HG03066 (cell line): ENCODE measurements at regions not wholly inside any gene's neighbourhood (a gene's known extent, or its start where the extent isn't known, plus 50 kb on each side); places are given as distances from the start of the nearest gene placed in this dataset.

Experiments
- ATAC-seq: cut with Tn5 transposase; IDR thresholded peaks from one replicate; pipeline ENCODE4 v1.9.1; 2021; ENCODE audit warnings: low read depth; ENCODE audit not compliant: unreplicated experiment

- no peak for ATAC-seq
These were observed 205.6 kb downstream of the LARP7 start for GRCh38 chr4:112842513-112842912.

- ATAC-seq: no peak
These were observed 204.1 kb upstream of the ANK2 start for GRCh38 chr4:112845386-112845785.

GRCh38 chr4:112847045-112847444, 202.4 kb upstream of the ANK2 start:
- no peak for ATAC-seq

- ATAC-seq: no peak
These were observed 201.7 kb upstream of the ANK2 start for GRCh38 chr4:112847781-112848180.

GRCh38 chr4:112848911-112849310, 200.5 kb upstream of the ANK2 start:
- ATAC-seq: no peak

GRCh38 chr4:112852601-112853000, 196.9 kb upstream of the ANK2 start:
- no peak for ATAC-seq

- ATAC-seq: no peak
These were observed 195.7 kb upstream of the ANK2 start for GRCh38 chr4:112853662-112854256.

- no peak for ATAC-seq
These were observed 195.0 kb upstream of the ANK2 start for GRCh38 chr4:112854420-112854819.

GRCh38 chr4:112855058-112855457, 194.4 kb upstream of the ANK2 start:
- ATAC-seq: no peak

GRCh38 chr4:112857461-112857860, 192.0 kb upstream of the ANK2 start:
- ATAC-seq: no peak

GRCh38 chr4:112858751-112859150, 190.7 kb upstream of the ANK2 start:
- ATAC-seq: no peak

- ATAC-seq: no peak
These were observed 189.8 kb upstream of the ANK2 start for GRCh38 chr4:112859456-112860184.

GRCh38 chr4:112860830-112861690, 188.4 kb upstream of the ANK2 start:
- no peak for ATAC-seq

GRCh38 chr4:112861691-112862674, 187.5 kb upstream of the ANK2 start:
- no peak for ATAC-seq

- ATAC-seq: no peak
These were observed 184.0 kb upstream of the ANK2 start for GRCh38 chr4:112865443-112865842.

GRCh38 chr4:112876316-112876715, 173.1 kb upstream of the ANK2 start:
- ATAC-seq: no peak

- no peak for ATAC-seq
These were observed 167.6 kb upstream of the ANK2 start for GRCh38 chr4:112881842-112882241.

GRCh38 chr4:112882286-112882685, 167.2 kb upstream of the ANK2 start:
- no peak for ATAC-seq

GRCh38 chr4:112884406-112884805, 165.0 kb upstream of the ANK2 start:
- no peak for ATAC-seq

- ATAC-seq: no peak
These were observed 163.6 kb upstream of the ANK2 start for GRCh38 chr4:112885897-112886296.
